ENCODE measurements at regions not wholly inside any gene's neighbourhood (a gene's known extent, or its start where the extent isn't known, plus 50 kb on each side); places are given as distances from the start of the nearest gene placed in this dataset.

DNA sequence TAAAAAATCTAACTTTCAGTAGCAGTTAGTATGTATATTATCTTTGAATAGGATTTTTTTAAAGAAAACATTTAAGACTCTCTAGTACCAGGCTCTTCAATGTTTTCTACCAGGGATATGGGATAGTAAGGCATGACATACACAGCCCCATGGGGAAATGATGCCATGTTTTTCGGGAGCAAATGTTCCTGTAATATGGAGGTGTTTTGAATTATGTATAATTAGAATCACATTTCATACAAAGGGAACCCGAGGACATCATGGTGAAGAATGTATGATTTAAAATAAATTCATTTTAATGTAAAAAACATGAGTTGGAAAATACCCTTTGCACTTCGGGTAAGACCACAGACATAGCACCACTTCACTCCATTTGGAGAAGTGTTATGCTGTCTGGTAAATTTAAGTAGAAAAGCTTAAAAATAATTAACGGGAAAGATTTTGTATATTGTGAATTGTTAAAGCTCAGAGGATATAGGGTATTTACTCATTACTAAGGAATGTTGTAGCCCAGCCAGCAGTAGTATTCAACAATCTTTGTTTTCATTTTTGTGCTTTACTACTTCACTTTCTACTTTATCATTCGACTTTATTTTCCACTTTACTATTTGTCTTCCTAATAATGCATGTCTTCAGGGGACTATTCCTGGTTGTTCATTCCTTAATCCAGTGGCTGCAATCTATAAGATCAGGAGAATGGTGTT lies 2050.7 kb downstream of the ARAP2 start:
- Histone ChIP-seq H2BK12ac (ENCODE audit: insufficient read length, low read depth, low read length) (no peak overlapping the region), H3K4me1 (ENCODE audit: insufficient read depth, low read length) (no peaks in the 10 kb centered on the region), H4K91ac (ENCODE audit: insufficient read length, low read depth, low read length) (no peak overlapping the region), H3K14ac (ENCODE audit: insufficient read depth, low read length) (no peak overlapping the region), H3K23ac (ENCODE audit: insufficient read length, low read depth, low read length) (no peak overlapping the region), H3K9ac (ENCODE audit: extremely low read depth, insufficient read length, low read length) (no peak overlapping the region), H3K18ac (ENCODE audit: insufficient read length, low read depth, low read length) (no peak overlapping the region), H3K27me3 (ENCODE audit: insufficient read depth, low read length) (no peaks in the 10 kb centered on the region), H3K79me1 (ENCODE audit: insufficient read depth, low read depth, low read length, poor library complexity, severe bottlenecking) (no peaks in the 10 kb centered on the region), H3K4ac (ENCODE audit: low read depth, low read length) (no peak overlapping the region), H4K8ac (replicated peaks; ENCODE audit: insufficient read length, low read depth, low read length) (no peak overlapping the region), H3T11ph (ENCODE audit: low read length) (no peak overlapping the region), H2BK120ac (ENCODE audit: low read depth, low read length, poor library complexity, severe bottlenecking) (no peak overlapping the region), H3K27ac (ENCODE audit: insufficient read length, low read depth, low read length) (no peak overlapping the region), H2BK20ac (ENCODE audit: low read depth, low read length, poor library complexity, severe bottlenecking) (no peak overlapping the region), H2AFZ (ENCODE audit: low read length) (no peak overlapping the region), H3K79me2 (ENCODE audit: insufficient read depth, low read length) (no peaks in the 10 kb centered on the region), H3K56ac (ENCODE audit: insufficient read length, low read depth, low read length) (no peak overlapping the region), H4K5ac (ENCODE audit: insufficient read length, low read depth, low read length) (no peak overlapping the region), H3K9me3 (ENCODE audit: control insufficient read depth, low read depth, low read length) (no peaks in the 10 kb centered on the region), H3K23me2 (ENCODE audit: insufficient read length, low read depth, low read length, poor library complexity, severe bottlenecking) (no peaks in the 10 kb centered on the region), H4K20me1 (ENCODE audit: control insufficient read depth, insufficient read depth, insufficient read length) (no peaks in the 10 kb centered on the region), H3K4me2 (ENCODE audit: insufficient read depth, insufficient read length, low read length) (no peak overlapping the region), H2BK15ac (ENCODE audit: low read depth, low read length) (no peak overlapping the region), H2BK5ac (ENCODE audit: insufficient read length, low read length) (no peak overlapping the region), H2AK5ac (ENCODE audit: insufficient read length, low read length) (no peak overlapping the region)
- no peak for DNase-seq
- H3K27me3 Mint-ChIP-seq (ENCODE audit: low read depth) = no peaks in the 10 kb centered on the region
- H3K4me3 Mint-ChIP-seq = no peak overlapping the region
- TF ChIP-seq, protein P1, sequence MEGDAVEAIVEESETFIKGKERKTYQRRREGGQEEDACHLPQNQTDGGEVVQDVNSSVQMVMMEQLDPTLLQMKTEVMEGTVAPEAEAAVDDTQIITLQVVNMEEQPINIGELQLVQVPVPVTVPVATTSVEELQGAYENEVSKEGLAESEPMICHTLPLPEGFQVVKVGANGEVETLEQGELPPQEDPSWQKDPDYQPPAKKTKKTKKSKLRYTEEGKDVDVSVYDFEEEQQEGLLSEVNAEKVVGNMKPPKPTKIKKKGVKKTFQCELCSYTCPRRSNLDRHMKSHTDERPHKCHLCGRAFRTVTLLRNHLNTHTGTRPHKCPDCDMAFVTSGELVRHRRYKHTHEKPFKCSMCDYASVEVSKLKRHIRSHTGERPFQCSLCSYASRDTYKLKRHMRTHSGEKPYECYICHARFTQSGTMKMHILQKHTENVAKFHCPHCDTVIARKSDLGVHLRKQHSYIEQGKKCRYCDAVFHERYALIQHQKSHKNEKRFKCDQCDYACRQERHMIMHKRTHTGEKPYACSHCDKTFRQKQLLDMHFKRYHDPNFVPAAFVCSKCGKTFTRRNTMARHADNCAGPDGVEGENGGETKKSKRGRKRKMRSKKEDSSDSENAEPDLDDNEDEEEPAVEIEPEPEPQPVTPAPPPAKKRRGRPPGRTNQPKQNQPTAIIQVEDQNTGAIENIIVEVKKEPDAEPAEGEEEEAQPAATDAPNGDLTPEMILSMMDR (conservative IDR thresholded peaks at IDR 0.05) = no peak
- H3K27ac Mint-ChIP-seq = no peak overlapping the region
- 100% methylated on average over 1 of the region's 5 CpGs for WGBS (ENCODE audit: extremely low coverage, insufficient read length, low lambda C conversion rate)
- no peaks in the 10 kb centered on the region for H3K36me3 Mint-ChIP-seq (ENCODE audit: insufficient read depth in 1 of 3, low read depth in 3 of 3)
- H3K9me3 Mint-ChIP-seq = peaks cover 0 to 2% of the 10 kb centered on the region in 2 experiments; a peak in 2 of 5 replicates
- peaks cover 4% of the 10 kb centered on the region in 2 experiments; a peak in 3 of 4 replicates for H3K4me1 Mint-ChIP-seq

Data from H9 (cell line).